Activated CD8-positive, alpha-beta memory T cell treated with anti-CD3 and anti-CD28 coated beads for 36 hours (primary cell): ENCODE measurements at regions not wholly inside any gene's neighbourhood (a gene's known extent, or its start where the extent isn't known, plus 50 kb on each side); places are given as distances from the start of the nearest gene placed in this dataset.

Source experiments
- CTCF ChIA-PET: fragments of 350-600 bp; sonication (Branson Sonifier 250); formaldehyde crosslinking; loops from one replicate; lab custom pipeline; 2021; ENCODE audit warnings: antibody characterized with exemption; lab: Charles Lee
- POLR2A ChIA-PET: fragments of 350-600 bp; sonication (Branson Sonifier 250); formaldehyde crosslinking; loops from one replicate; lab custom pipeline; 2021; ENCODE audit warnings: antibody characterized with exemption; lab: Charles Lee

- CTCF ChIA-PET = no interaction called here
- POLR2A ChIA-PET = no interaction called here
These were observed 207.1 kb downstream of the TRAM1L1 start for GRCh38 chr4:116878280-116878679.

- ChIA-PET POLR2A (no interaction called here), CTCF (no interaction called here)
These were observed 208.3 kb downstream of the TRAM1L1 start for GRCh38 chr4:116877069-116877468.

GRCh38 chr4:116872941-116873340, 212.4 kb downstream of the TRAM1L1 start:
- POLR2A ChIA-PET = no interaction called here
- CTCF ChIA-PET = no interaction called here

- ChIA-PET POLR2A (no interaction called here), CTCF (no interaction called here)
These were observed 213.1 kb downstream of the TRAM1L1 start for GRCh38 chr4:116872308-116872707.

GRCh38 chr4:116870686-116871085, 214.7 kb downstream of the TRAM1L1 start:
- POLR2A ChIA-PET = no interaction called here
- CTCF ChIA-PET = no interaction called here

- ChIA-PET CTCF (no interaction called here), POLR2A (no interaction called here)
These were observed 219.3 kb downstream of the TRAM1L1 start for GRCh38 chr4:116866106-116866505.

GRCh38 chr4:116862592-116862991, 222.8 kb downstream of the TRAM1L1 start:
- CTCF ChIA-PET = no interaction called here
- POLR2A ChIA-PET = no interaction called here

- POLR2A ChIA-PET = no interaction called here
These were observed 224.5 kb downstream of the TRAM1L1 start for GRCh38 chr4:116860891-116861290.

GRCh38 chr4:116849620-116850019, 235.8 kb downstream of the TRAM1L1 start:
- ChIA-PET CTCF (no interaction called here), POLR2A (no interaction called here)

More at GRCh38 chr4:116860891-116861290, 224.5 kb downstream of the TRAM1L1 start:
- CTCF ChIA-PET = no interaction called here

- POLR2A ChIA-PET = no interaction called here
- CTCF ChIA-PET = no interaction called here
These were observed 237.8 kb downstream of the TRAM1L1 start for GRCh38 chr4:116847616-116848015.

- CTCF ChIA-PET = no interaction called here
- POLR2A ChIA-PET = no interaction called here
These were observed 245.6 kb downstream of the TRAM1L1 start for GRCh38 chr4:116839826-116840225.

GRCh38 chr4:116838609-116839008, 246.8 kb downstream of the TRAM1L1 start:
- ChIA-PET CTCF (no interaction called here), POLR2A (no interaction called here)

GRCh38 chr4:116829187-116829586, 256.2 kb downstream of the TRAM1L1 start:
- ChIA-PET POLR2A (no interaction called here), CTCF (no interaction called here)

GRCh38 chr4:116824172-116824571, 261.2 kb downstream of the TRAM1L1 start:
- ChIA-PET CTCF (no interaction called here), POLR2A (no interaction called here)

GRCh38 chr4:116811730-116812129, 273.6 kb downstream of the TRAM1L1 start:
- ChIA-PET POLR2A (no interaction called here), CTCF (no interaction called here)

GRCh38 chr4:116796022-116796421, 289.4 kb downstream of the TRAM1L1 start:
- CTCF ChIA-PET = no interaction called here
- POLR2A ChIA-PET = no interaction called here

- POLR2A ChIA-PET = no interaction called here
- CTCF ChIA-PET = no interaction called here
These were observed 296.7 kb downstream of the TRAM1L1 start for GRCh38 chr4:116788723-116789122.

- POLR2A ChIA-PET = no interaction called here
- CTCF ChIA-PET = no interaction called here
These were observed 330.3 kb downstream of the TRAM1L1 start for GRCh38 chr4:116755051-116755450.

GRCh38 chr4:116752027-116752426, 333.3 kb downstream of the TRAM1L1 start:
- ChIA-PET POLR2A (no interaction called here), CTCF (no interaction called here)

- ChIA-PET CTCF (no interaction called here), POLR2A (no interaction called here)
These were observed 348.6 kb downstream of the TRAM1L1 start for GRCh38 chr4:116736756-116737155.

- POLR2A ChIA-PET = no interaction called here
- CTCF ChIA-PET = no interaction called here
These were observed 351.2 kb downstream of the TRAM1L1 start for GRCh38 chr4:116734178-116734577.

- POLR2A ChIA-PET = no interaction called here
- CTCF ChIA-PET = no interaction called here
These were observed 352.0 kb downstream of the TRAM1L1 start for GRCh38 chr4:116733370-116733769.
